HG03439 (cell line): ENCODE measurements at regions not wholly inside any gene's neighbourhood (a gene's known extent, or its start where the extent isn't known, plus 50 kb on each side); places are given as distances from the start of the nearest gene placed in this dataset.

Experiments used
- ATAC-seq: cut with Tn5 transposase; IDR thresholded peaks from one replicate; pipeline ENCODE4 v1.9.1; 2021; ENCODE audit warnings: mild to moderate bottlenecking, moderate library complexity; ENCODE audit not compliant: unreplicated experiment

DNA sequence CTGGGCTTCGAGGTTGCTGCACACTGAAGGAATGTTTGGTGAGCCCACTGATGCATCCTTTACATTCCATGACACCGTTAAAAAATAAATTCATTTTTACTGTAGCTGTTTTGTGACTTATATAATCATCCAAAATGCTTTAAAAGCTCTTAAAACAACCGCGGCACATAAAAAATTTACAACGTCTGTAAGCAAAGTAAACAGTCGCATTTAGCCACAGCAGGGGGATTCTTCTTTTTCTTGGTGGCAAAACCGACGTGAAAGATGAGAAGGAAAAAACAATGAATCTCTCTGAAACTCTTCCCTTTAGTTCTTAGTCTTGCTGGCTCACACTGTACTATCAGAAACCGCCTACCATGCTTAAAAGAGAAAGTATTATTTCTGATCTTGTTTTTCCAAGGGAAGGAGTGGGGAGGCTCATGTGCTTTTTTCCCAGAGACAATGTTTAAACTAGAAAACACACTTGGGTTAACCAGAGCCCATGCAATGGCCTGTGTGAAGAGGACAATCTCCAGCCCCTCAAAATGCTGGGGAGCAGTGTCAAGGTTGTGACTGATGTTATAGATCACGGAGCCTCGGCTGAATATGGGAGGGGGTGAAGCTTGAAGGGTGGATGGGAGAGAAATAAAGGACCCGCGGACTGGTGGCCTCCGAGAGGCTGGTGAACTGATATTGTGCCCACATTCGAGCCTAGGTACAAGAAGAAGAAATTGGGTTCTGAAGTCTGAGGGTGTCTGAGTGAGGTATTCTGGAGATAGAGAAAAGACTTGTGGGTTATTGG is 91.1 kb downstream of the IRF8 start:
- no peak for ATAC-seq

DNA sequence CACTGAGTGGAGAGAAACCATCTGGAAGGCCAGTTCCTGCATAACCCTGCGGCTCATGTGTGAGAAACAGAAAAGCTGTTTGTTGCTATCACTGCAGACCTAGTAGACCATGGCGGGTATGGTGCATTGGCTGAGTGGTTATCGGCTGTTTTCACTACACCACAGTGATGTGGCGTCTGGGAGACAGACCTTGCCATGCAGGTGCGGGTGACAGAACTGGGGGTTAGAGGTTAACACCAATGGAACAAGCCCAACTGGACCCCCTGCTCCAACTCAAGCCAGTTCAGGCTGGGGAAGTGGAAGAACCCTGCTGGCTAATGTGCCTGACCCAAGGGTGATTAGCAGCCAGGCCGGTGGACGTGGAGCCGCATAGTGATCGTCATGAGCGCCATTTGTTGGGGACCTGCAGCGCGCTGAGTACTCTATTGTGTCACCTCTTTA is 91.9 kb downstream of the IRF8 start:
- ATAC-seq, result no peak

DNA sequence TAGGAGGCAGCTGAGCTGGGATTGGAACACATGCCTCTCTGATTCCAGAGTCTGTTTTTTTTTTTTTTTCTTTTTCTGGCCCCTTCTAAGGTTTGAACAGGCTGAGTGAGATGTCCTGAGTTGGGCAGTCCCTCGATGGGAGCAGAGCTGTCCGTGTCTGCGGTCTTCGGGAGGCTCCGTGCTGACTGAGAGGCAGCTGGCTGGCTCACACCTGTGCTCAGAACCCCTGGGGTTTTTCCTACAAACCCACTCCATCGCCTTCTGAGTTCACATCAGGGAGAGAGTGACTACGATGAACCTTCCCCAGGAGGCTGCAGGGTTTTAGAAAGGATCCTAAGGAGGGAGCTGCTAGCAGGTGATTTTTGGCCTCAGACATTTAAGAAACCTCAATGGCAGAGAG is 92.5 kb downstream of the IRF8 start:
- no peak for ATAC-seq

DNA sequence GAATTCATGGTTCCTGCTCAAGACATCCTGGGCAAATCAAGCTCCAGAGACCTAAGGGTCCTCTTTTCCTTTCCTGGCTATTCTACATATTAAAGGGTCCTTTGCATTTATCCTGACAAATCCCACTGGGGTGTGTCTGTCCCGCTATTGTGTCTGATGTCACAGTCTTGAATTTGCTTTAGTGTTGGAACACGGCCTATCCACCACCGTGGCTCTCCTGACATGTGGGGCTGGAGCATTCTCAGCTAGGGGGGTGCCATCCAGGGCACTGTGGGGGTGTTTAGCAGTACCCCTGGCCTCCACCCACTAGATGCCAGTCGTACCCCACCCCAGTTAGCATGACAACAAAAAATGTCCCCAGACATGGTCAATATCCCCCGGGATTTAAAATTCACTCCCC is 92.9 kb downstream of the IRF8 start:
- ATAC-seq, result no peak

DNA sequence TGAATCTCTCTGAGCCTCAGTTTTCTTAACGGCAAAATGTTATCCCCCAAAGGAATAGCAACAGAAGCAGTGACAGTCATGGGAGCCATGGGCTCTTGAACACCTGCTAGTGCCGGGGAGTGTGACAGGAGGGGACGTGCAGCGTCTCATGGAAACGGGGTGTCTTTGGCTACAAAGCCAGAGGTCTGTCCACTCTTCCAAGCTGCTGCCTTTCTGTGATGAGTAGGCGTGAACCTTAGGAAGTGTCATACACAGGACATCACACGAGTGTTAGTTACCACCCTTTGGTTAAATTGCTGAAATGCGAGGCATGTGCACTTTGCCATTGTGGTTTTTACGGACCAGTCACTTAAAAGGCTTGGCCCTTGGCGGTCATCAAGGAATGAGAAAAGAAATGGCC is 93.4 kb downstream of the IRF8 start:
- no peak for ATAC-seq

DNA sequence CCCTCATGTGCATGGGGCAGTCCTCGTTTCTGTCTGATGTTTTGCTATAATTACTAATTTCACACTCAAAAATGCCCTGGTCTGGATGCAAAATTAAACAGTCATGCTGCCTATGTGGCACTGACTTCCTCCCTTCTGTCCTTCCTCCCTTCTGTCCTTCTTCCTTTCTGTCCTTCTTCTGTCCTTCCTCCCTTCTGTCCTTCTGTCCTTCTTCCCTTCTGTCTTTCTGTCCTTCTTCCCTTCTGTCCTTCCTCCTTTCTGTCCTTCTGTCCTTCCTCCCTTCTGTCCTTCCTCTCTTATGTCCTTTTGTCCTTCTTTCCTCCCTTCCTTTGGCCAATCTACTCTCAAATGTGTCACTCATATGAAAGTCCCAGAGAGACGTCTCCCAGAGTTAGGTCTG is 93.8 kb downstream of the IRF8 start:
- no peak for ATAC-seq

DNA sequence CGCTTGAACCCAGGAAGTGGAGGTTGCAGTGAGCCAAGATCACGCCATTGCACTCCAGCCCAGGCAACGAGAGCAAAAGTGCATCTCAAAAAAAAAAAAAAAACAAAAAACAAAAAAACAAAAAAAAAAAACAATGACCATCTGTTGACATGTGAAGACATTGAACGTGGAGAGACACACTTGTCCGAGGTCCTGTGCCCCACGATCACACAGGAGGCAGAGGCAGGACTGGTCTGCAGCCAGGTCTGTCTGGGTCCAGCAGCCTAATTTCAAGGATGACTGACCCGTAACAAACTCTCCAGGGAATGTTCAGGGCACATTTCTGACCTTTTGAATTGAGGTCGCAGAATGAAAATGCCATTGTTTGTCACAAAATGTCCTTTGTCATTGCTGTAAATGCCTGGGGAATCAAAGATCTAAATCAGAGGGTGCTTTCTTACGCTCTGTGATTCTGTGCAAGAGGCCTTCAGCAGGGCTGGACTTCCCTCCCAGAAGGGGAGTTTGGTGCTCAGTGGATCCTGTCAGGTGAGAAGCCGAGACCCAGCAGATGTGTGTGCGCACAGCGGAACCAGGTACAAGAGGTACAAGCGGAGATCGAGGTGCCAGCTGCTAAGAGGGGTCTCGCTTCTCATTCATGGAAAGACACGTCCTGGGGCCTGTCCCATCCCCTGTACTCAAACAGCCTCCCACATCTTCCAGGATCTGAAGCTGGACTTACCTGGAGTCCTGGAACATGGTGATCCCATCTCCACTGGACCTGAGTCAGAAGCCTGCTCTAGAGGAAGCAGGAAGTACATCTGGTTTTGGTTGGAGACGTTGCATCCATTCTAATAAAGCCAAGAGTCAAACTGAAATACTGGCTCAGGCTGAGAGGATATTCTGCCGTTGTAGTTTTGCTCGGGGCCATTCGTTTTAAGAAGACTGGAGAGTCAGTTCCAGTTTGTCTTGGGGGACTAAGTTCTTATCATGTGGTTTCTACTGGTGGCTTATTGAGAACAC is 95.8 kb downstream of the IRF8 start:
- no peak for ATAC-seq

DNA sequence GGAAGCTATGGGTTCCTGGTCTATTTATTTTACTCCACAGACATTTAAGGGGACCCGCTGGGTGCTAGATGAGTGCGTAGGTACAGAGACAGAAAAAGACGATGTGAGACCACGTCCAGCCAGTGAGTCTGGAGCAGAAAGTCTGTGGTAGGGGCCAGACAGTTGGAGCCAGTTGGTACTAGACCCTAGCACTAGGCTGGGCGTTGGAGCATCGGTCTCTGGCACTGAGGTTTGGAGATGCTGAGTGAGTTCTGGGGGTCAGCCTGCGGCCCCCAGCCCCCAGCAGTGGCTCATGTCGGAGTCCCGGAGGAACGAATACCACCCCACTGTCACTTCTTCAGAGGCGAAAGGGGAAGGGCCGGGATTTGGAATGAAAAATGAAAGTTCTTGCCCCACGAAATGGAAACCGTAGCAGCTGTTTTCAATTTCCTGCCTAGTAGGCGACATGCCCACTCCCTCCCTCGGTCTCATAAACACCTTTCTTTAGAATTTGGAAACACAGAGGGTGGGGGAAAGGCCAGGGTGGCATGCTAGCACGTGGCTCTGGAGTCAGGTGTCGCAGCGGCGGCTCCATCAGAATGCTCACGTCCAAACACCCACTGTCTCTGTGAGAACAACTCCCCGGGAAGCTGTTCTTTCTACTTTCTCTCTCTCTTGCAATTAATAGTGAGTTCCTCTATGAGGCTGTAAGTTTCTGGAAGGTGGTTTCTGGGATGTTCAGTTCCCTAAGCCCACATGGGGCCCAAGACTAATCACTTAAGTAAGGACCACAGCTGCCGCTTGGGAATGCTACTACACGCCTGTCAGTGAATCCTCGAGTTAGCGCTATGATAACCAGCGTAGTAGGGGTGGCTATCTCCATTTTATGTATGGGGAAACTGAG is 96.8 kb downstream of the IRF8 start:
- ATAC-seq, result no peak

DNA sequence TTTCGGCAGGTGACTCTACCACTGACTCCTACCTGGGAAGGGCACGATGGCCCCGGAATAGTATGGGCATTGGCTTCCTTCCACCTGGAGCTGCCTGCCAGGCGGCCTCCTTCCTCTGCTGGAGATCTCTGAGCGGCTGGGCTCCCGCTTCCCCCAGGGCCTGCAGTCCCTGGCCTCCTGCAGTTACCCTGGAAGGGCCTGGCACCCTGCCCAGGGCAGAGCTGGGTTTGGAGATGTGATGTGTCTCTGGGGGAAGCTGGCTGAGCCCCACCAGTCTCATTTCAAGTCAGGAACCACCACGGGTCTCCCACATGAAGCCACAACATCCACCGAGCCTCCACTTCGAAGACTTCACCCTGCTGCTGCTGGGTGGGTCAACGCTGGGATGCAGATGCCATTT is 97.9 kb downstream of the IRF8 start:
- ATAC-seq, result no peak

DNA sequence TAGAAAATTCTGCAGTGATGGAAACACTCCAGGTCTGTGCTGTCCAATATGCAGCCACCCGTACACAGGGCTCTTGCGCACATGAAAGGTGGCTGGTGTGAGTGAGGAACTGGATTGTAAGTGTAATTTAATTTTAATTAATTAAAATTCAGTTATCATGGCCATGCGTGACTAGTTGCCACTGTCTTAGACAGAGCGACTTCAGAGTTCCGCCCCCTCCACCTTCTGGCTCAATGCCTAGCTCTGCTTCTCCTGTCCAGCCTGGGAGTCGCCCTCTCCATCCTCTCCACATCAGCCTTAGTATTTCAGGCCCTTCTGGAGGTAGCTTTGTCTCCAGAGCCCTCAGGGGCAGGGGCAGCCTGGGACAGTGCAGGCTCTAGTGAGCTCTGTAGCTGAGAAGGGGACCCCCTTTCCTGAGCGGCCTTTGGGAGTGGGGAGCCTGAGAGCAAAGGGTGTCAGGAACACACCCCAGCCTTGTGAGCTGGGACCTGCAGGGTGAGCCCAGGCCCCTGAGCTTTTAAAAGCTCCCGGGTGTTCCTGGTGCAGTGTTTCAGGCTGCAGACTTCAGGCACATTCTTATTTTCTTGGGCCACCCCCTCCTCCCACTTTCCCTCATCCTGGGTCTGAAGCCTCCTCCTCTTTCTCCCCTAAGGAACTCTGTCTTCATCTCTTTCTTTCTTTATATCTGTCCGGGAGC is 99.4 kb downstream of the IRF8 start:
- no peak for ATAC-seq

DNA sequence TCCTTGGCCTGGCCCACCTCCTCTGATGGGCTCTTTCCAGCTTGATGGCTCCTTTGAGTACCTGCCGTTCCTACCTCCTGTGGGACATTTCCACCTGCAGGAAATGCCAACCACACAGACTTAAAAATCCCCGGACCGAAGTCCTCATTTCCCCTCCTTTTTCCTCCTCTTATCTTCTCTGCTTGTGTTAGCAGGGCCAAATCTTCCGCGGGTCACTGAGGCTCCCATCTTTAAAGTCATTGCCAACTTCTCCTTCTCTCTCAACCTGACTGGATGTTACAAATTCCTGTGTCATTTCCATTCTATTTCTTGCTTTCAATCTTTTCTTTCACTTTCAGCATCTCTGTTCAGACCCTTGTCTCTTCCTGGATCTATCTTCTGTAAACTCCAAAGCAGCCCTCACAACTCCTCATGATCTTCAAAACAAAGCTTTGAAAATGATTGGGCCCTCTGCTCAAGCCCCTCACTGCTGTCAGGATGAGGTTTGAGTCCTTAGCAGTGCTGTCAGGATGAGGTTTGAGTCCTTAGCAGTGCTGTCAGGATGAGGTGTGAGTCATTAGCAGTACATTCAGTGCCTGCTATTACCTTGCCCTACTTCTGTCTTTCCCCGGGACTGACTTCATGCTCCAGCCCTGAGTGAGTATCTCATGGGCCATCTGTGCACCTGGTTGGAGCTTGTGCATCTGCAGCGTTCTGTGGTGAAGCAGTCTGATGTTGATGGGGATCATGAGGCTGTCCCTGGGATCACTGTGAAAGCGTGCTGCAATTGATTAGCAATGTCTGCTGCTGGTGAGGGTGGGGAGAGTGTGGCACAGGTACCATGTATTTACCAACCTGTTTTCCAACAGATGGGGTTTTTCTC is 100.1 kb downstream of the IRF8 start:
- no peak for ATAC-seq

DNA sequence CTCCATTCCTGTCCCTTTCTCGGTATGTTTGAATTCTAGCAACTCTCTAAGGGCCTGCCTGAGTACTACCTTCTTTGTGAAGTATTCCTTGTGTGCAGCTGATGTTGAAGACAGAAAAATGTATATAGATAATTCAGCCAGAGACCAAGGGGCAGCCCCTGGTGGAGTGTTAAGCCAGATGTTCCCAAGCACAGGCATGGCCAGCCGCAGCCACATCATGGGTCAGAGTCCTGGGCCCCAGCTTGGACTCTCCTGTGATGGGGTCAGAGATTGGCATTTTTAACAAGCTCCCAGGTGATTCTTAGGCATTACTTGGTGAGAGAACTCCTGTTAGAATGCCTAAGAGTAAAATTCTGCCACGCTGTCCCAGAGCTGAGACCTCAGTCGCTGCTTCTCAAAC is 100.8 kb downstream of the IRF8 start:
- ATAC-seq, result no peak

DNA sequence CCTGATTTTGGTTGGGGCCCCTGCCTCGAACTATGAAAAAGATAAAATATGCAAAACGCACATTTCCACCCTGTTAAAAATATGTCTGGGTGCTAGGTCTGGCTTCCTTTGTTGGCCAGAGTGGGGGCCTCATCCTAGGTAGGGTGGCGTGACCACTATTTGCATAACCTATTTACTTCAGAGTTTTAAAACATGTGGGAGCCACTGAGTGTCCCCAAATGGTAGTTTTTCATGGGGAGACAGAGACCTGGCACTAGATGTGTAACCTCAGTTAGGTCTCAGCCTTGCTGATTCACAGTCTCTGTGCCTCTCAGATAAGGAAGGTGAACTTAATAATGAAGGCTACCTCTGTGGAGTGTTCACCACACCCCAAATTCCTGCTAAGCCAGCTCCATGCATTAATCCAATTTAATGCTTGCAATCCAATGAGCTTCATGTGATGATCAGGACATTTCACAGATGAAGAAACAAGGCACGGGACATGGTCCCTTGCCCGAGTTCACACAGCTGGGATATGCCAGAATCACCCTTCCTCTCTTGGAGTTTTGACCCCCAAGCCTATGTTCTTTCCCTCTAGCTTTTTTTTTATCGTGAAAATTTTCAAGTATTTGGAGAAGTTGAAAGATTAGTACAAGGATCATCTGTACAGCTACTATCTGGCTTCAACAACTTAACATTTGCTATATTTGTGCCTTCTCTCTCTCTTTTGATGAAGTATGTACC is 103.4 kb downstream of the IRF8 start:
- no peak for ATAC-seq

DNA sequence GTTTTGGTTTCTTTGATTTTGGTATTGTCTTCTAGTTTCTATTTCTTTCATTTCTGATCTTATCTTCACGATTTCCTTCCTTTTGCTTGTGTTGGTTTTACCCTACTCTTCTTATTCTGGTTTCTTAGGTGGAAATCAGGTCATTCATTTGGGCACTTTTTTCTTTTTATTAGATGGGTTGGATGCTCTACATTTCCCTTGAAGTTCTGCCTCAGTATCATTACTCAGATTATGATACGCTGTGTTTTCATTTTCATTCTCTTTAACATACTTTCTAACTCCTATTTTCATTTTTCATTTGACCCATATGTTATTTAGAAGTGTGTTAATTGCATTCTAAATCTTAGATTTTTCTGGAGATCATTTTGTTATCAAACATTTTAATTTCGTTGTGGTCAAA is 108.6 kb downstream of the IRF8 start:
- no peak for ATAC-seq

DNA sequence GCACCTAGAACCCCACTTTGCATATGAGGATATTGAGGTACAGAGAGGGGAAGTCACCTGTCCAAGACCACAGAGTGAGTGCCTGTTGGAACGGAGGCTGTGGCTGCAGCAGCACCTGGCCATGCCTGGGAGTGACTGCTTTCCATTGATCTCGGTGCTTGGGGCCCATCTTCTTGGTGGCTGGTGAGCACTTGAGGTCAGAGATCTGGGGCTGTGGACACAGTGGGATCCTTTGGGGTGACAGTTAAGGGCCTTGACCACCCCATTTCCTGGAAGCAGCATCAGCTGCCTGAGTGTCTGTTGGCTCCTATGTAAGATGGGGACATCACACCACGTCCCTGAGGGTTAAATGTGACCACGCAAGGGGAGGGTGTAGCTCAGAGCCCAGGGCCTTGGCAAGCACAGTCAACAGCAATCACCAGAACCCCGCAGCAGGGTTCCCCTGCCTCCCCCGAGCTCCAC is 111.7 kb downstream of the IRF8 start:
- ATAC-seq, result no peak

DNA sequence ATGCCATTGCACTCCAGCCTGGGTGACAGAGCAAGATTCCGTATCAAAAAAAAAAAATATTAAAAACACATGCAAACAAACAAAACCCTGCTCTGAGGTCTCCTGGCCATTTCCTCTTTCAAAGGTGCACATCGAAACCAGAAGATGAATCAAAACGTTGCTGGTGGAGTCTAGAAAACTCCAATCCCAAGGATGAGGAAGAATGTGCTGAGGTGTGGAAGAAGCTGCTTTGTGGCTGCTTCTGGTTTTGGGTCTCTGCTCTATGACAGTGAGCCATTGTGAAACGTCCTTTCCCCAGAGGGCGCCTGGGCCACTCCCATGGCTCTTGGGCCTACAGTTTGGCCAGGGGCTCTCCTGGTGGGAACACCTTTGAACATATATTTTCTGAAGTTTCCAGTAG is 112.6 kb downstream of the IRF8 start:
- no peak for ATAC-seq

DNA sequence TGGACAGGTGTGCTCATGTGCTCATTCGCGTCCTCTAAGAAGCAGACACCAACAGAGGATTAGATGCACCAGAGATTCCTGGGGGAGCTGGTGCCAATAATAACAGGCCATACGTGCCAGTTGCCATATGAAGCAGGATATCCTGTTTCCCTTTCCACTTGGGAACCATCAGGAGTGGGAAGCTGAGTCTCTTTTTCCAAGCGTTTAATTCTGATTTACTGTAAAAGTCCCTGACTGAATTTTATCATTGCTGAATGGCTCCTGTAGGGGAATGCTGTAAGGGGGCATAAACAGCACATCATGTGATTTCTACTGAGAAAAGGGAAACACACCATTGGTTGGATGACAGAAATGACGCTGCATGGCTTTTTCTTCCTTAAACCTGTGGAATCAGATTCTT is 113.3 kb downstream of the IRF8 start:
- ATAC-seq, result no peak

DNA sequence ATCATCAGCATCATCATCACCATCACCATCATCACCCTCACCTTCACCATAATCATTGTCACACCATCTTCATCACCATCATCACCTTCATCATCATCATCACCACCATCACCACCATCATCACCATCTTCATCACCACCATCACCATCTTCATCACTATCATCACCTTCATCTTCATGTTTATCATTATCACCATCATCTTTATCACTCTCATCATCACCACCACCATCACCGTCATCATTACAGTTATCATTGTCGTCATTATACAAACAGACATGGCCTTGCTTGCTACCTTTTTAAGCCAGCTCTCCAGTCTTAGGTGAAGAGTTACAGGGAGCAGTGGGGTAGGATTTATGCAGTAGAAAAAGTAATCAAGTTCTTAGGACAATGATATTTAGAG is 114.9 kb downstream of the IRF8 start:
- no peak for ATAC-seq

DNA sequence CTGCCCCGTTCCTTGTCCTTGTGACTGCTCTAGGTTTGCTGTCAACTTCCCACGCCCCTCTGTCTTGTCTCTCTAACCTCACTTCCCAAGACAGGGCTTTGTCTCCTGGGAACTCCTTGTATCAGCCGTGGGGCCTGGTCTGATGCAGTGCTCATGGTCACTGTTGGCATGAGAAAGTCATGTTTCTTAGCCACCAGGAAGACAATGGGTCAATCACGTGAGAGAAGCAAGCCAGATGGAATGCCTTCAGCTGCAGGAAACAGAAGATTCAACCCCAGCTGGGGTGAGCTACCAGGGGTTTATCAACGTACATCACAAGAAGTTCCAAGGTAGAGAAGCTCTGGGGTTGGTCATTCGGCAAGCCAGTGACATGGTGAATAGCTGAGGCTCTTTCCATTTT is 116.6 kb downstream of the IRF8 start:
- no peak for ATAC-seq
